ENCODE measurements at regions not wholly inside any gene's neighbourhood (a gene's known extent, or its start where the extent isn't known, plus 50 kb on each side); places are given as distances from the start of the nearest gene placed in this dataset.

- Histone ChIP-seq H3K4me1 (replicated peaks) (peaks cover 7% of the 10 kb centered on the region), H3K27me3 (replicated peaks; ENCODE audit: insufficient read depth) (no peaks in the 10 kb centered on the region), H3K9me3 (no peaks in the 10 kb centered on the region), H3K36me3 (no peaks in the 10 kb centered on the region), H3K4me3 (no peak overlapping the region), H3K27ac (no peak overlapping the region)
- WGBS = 31% methylated on average over 1 of the region's 1 CpG
- intact Hi-C loops (cut with DNase I) = no loop called here
- no peak for TF ChIP-seq POLR2AphosphoS5 (IDR thresholded peaks at IDR 0.05)
- TF ChIP-seq CTCF (IDR thresholded peaks at IDR 0.05) = no peak
- no peak for TF ChIP-seq POLR2A (IDR thresholded peaks at IDR 0.05)
- no peak for DNase-seq (ENCODE audit: low spot score)
These were observed 147.9 kb upstream of the CADM1 start for GRCh38 chr11:115652094-115652493.

DNA sequence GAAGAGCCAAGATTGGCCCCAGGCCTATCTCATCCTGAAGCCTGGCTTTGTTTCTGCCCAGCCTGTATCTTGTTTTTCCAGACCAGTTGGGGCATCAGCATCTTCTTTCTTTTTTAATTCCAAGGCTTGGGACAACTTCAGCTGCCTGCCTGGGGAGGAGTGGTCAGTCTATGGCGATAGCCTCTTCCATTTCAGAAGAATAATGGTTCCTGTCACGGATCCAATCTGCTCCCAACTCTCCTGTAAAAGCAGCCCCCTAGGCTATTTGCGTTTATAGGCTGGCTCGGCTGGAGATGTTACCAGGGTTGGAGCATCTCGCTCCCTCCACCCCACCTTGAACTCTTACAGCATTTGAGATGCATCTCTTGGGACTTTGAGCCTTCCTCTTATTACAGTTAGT, 145.2 kb upstream of the CADM1 start:
- WGBS = 76% methylated on average over 5 of the region's 5 CpGs
- Histone ChIP-seq H3K4me1 (replicated peaks) (peaks cover 7% of the 10 kb centered on the region), H3K9me3 (no peaks in the 10 kb centered on the region), H3K36me3 (no peaks in the 10 kb centered on the region), H3K4me3 (no peak overlapping the region), H3K27me3 (replicated peaks; ENCODE audit: insufficient read depth) (peaks cover 3% of the 10 kb centered on the region), H3K27ac (no peak overlapping the region)
- intact Hi-C loops (cut with DNase I) = no loop called here
- TF ChIP-seq POLR2AphosphoS5 (IDR thresholded peaks at IDR 0.05) = no peak
- DNase-seq (ENCODE audit: low spot score) = no peak

DNA sequence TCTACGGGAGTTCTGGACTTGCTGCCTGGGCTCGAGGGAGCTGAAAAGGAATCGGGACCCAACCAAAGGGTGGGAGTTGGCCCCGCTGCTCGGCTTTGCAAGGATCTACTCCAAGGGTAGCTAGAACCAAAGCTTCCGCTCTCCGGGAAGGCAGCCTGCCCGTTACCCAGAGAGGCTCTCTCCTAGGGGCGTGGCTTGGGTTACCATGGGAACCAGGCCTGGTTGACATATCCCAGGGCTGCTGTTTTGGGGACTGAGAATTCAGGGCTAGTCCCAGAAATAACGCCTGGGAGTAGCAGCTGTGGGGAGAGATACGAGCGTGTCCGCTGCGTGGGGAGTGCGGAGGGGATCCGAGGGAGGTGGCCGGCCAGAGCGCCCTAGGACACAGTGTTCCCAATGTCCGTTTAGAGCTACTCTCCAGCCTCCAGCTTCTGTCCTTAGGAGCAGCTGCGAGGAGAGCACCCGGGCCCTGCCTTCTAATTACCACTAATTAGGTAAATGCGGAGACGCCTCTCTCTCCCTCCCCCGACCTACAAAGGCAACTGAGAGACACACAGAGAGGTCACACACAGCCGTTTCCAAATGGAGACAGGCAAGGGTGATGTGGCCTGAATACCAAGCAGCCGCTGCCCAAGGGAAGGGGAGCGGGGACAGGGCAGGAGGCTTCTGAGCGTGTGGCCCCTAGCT, 141.6 kb upstream of the CADM1 start:
- WGBS = 81% methylated on average over 28 of the region's 28 CpGs
- no peak for DNase-seq (ENCODE audit: low spot score)
- Histone ChIP-seq H3K4me3 (no peak overlapping the region), H3K27ac (no peak overlapping the region), H3K36me3 (no peaks in the 10 kb centered on the region), H3K27me3 (replicated peaks; ENCODE audit: insufficient read depth) (peaks cover 3% of the 10 kb centered on the region), H3K4me1 (replicated peaks) (no peaks in the 10 kb centered on the region), H3K9me3 (no peaks in the 10 kb centered on the region)
- no peak for TF ChIP-seq CTCF (IDR thresholded peaks at IDR 0.05)
- TF ChIP-seq POLR2A (IDR thresholded peaks at IDR 0.05) = no peak
- TF ChIP-seq POLR2AphosphoS5 (IDR thresholded peaks at IDR 0.05) = no peak
- intact Hi-C loops (cut with DNase I) = no loop called here

- Histone ChIP-seq H3K4me1 (replicated peaks) (no peaks in the 10 kb centered on the region), H3K27me3 (replicated peaks; ENCODE audit: insufficient read depth) (peaks cover 3% of the 10 kb centered on the region), H3K27ac (no peak overlapping the region), H3K36me3 (no peaks in the 10 kb centered on the region), H3K9me3 (no peaks in the 10 kb centered on the region), H3K4me3 (no peak overlapping the region)
- 89% methylated on average over 4 of the region's 4 CpGs for WGBS
- TF ChIP-seq POLR2AphosphoS5 (IDR thresholded peaks at IDR 0.05) (no peak), CTCF (IDR thresholded peaks at IDR 0.05) (no peak), POLR2A (IDR thresholded peaks at IDR 0.05) (no peak)
- intact Hi-C loops (cut with DNase I) = no loop called here
- no peak for DNase-seq (ENCODE audit: low spot score)
These were observed 140.6 kb upstream of the CADM1 start for GRCh38 chr11:115644856-115645255.

DNA sequence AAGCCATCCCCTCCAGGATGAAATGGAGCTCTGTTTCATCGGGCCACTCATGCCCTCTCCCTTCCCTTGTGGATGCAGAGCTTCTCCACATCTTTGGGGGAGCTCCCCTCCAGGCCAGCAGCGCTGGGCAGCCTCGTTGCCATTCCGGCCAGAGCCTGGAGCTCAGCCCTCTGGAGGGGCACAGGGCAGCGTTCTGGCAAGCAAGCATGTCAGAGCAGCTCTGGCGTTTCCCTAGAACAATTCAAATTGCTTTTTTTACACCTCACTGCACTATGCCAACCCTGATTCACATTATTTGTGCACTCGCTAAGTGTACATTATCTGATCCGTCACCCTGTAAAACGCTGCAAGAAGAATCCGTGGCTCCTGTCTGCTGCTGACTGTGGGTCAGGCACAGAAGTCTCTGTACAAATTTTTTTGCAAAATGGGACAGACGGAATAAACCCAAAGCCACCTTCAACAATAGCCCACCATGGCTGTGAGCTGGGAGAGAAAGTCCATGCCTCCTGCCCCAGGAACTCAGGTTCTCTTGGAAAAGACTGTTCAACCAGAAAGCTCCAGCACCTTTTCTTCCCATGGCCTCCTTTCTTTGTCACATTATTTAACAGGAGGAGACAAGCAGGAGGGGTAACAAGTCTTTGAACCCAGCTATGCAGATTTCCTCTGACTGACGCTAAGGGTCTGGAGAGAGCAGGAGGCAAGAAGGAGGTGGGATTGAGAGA, 139.5 kb upstream of the CADM1 start:
- WGBS = 59% methylated on average over 12 of the region's 12 CpGs
- H3K27me3 ChIP-seq (replicated peaks; ENCODE audit: insufficient read depth) = peaks cover 3% of the 10 kb centered on the region
- no peaks in the 10 kb centered on the region for H3K36me3 ChIP-seq
- no peaks in the 10 kb centered on the region for H3K9me3 ChIP-seq
- intact Hi-C loops (cut with DNase I) = no loop called here
- TF ChIP-seq POLR2A (IDR thresholded peaks at IDR 0.05) (no peak), CTCF (IDR thresholded peaks at IDR 0.05) (no peak), POLR2AphosphoS5 (IDR thresholded peaks at IDR 0.05) (no peak)
- H3K4me1 ChIP-seq (replicated peaks) = no peaks in the 10 kb centered on the region
- no peak for DNase-seq (ENCODE audit: low spot score)
- no peak overlapping the region for H3K27ac ChIP-seq
- no peak overlapping the region for H3K4me3 ChIP-seq

All from prostate gland (tissue), 2 donors.